ENCODE measurements at regions not wholly inside any gene's neighbourhood (a gene's known extent, or its start where the extent isn't known, plus 50 kb on each side); places are given as distances from the start of the nearest gene placed in this dataset.

DNA sequence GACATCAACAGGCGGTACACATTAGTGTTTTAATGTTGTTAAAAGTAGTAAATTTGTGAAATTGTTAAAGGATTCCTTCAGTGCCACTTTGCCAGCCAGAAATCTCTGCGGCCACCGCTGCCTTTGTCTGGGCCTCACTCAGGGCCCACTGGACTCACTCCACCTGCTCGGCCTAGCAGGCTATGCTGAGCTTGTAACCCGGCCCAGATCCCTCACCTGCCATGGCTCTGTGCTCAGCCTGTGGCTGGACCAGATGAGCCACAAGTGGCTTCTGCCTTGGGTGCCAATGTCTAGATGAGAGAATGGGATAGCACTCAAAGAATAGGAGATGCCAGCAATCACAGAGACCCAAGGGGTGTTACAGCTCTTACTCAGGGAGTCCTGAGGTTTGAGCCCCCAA, 1228.0 kb downstream of the DIAPH3 start (continued):
- TF ChIP-seq, protein P1, sequence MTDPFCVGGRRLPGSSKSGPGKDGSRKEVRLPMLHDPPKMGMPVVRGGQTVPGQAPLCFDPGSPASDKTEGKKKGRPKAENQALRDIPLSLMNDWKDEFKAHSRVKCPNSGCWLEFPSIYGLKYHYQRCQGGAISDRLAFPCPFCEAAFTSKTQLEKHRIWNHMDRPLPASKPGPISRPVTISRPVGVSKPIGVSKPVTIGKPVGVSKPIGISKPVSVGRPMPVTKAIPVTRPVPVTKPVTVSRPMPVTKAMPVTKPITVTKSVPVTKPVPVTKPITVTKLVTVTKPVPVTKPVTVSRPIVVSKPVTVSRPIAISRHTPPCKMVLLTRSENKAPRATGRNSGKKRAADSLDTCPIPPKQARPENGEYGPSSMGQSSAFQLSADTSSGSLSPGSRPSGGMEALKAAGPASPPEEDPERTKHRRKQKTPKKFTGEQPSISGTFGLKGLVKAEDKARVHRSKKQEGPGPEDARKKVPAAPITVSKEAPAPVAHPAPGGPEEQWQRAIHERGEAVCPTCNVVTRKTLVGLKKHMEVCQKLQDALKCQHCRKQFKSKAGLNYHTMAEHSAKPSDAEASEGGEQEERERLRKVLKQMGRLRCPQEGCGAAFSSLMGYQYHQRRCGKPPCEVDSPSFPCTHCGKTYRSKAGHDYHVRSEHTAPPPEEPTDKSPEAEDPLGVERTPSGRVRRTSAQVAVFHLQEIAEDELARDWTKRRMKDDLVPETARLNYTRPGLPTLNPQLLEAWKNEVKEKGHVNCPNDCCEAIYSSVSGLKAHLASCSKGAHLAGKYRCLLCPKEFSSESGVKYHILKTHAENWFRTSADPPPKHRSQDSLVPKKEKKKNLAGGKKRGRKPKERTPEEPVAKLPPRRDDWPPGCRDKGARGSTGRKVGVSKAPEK (CRISPR knock-in tag; IDR thresholded peaks at IDR 0.05; ENCODE audit: borderline replicate concordance) = no peak
- TF ChIP-seq THAP11 (CRISPR knock-in tag; IDR thresholded peaks at IDR 0.05) = no peak
- TF ChIP-seq MEIS2 (CRISPR knock-in tag; IDR thresholded peaks at IDR 0.05) = no peak
- TF ChIP-seq ZKSCAN5 (CRISPR knock-in tag; IDR thresholded peaks at IDR 0.05) = no peak
- TF ChIP-seq HMG20A (CRISPR knock-in tag; IDR thresholded peaks at IDR 0.05; ENCODE audit: borderline replicate concordance) = no peak
- TF ChIP-seq ZNF451 (CRISPR knock-in tag; IDR thresholded peaks at IDR 0.05) = no peak
- TF ChIP-seq RFX5 (IDR thresholded peaks at IDR 0.05; ENCODE audit: low read depth, low read length) = no peak
- TF ChIP-seq, protein P2, sequence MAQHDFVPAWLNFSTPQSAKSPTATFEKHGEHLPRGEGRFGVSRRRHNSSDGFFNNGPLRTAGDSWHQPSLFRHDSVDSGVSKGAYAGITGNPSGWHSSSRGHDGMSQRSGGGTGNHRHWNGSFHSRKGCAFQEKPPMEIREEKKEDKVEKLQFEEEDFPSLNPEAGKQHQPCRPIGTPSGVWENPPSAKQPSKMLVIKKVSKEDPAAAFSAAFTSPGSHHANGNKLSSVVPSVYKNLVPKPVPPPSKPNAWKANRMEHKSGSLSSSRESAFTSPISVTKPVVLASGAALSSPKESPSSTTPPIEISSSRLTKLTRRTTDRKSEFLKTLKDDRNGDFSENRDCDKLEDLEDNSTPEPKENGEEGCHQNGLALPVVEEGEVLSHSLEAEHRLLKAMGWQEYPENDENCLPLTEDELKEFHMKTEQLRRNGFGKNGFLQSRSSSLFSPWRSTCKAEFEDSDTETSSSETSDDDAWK (CRISPR knock-in tag; IDR thresholded peaks at IDR 0.05) = no peak
- TF ChIP-seq, protein P3, sequence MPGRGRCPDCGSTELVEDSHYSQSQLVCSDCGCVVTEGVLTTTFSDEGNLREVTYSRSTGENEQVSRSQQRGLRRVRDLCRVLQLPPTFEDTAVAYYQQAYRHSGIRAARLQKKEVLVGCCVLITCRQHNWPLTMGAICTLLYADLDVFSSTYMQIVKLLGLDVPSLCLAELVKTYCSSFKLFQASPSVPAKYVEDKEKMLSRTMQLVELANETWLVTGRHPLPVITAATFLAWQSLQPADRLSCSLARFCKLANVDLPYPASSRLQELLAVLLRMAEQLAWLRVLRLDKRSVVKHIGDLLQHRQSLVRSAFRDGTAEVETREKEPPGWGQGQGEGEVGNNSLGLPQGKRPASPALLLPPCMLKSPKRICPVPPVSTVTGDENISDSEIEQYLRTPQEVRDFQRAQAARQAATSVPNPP (CRISPR knock-in tag; IDR thresholded peaks at IDR 0.05) = no peak
- TF ChIP-seq MATR3 (CRISPR knock-in tag; IDR thresholded peaks at IDR 0.05) = no peak
- TF ChIP-seq HOXA7 (CRISPR knock-in tag; IDR thresholded peaks at IDR 0.05) = no peak
- no peak for TF ChIP-seq ZNF317 (CRISPR knock-in tag; IDR thresholded peaks at IDR 0.05)
- no peak for TF ChIP-seq KLF6 (CRISPR knock-in tag; IDR thresholded peaks at IDR 0.05)

Data from HepG2 (cell line).